EH (cell line): ENCODE measurements at regions not wholly inside any gene's neighbourhood (a gene's known extent, or its start where the extent isn't known, plus 50 kb on each side); places are given as distances from the start of the nearest gene placed in this dataset.
A peak's percentile ranks its signal among the peaks of the same experiment; 100 is the strongest.
"Not testable (repeated sequence)": the region's sequence is repeated elsewhere in the genome, so short reads cannot be mapped to it uniquely, and the experiment has no call there.

Experiments used
- DNase-seq: peaks from one replicate; pipeline ENCODE4 v3.0.0-alpha.2; 2015; ENCODE audit warnings: low read depth

DNA sequence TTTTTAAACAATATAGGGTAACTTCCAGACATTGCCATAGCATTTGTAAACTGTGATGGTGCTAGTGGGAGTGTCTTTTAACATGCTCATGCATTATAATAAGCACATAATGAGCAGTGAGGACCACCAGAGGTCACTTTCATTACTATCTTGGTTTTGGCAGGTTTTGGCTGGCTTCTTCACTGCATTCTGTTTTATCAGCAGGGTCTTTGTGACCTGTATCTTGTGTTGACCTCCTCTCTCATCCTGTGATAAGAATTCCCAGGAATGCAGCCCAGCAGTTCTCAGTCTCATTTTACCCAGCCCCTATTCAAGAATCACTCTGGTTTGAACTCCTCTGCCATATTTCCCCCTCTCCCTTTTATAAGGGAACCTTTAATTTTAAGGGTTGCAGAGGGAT lies 91.3 kb downstream of the ZNF467 start:
- no peak for DNase-seq

DNA sequence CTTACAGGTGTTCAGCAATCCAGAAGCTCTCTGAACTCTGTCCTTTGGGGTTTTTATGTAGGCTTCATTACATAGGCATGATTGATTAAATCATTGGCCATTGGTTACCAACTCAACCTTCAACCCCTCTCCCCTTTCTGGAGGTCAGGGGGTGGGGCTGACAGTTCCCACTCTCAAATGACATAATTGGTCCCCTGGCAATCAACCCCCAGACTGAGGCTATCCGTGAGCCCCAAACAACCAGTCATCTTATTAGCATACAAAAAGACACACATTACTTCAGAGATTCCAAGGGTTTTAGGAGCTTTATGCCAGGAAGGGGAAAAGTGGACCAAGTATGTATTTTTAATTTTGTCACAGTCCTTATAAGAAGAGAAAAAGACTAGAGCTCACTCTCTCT lies 92.1 kb downstream of the ZNF467 start:
- DNase-seq: no peak

DNA sequence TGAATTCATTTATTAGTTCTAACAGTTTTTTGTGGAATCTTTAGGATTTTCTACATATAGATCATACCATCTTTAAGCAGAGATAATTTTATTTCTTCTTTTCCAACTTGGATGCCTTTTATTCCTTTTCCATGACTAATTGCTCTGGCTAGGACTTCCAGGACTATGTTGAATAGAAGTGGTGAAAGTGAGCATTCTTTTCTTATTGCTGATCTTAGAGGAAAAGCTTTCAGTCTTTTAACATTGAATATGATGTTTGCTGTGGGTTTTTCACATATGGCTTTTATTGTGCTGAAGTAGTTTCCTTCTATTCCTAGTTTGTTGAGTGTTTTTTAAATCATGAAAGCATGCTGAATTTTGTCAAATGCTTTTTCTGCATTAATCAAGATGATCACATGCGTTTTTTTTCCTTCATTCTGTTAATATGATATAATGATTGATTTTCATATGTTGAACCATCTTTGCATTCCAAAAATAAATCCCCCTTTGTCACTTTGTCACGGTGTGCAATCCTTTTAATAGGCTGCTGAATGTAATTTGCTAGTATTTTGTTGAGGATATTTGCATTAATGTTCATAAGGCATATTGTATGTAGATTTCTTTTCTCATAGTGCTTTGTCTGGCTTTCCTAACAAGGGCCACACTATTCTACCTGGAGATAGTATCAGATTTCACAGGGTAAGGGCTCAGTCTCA lies 92.9 kb downstream of the ZNF467 start:
- peak; percentile 62 for DNase-seq

DNA sequence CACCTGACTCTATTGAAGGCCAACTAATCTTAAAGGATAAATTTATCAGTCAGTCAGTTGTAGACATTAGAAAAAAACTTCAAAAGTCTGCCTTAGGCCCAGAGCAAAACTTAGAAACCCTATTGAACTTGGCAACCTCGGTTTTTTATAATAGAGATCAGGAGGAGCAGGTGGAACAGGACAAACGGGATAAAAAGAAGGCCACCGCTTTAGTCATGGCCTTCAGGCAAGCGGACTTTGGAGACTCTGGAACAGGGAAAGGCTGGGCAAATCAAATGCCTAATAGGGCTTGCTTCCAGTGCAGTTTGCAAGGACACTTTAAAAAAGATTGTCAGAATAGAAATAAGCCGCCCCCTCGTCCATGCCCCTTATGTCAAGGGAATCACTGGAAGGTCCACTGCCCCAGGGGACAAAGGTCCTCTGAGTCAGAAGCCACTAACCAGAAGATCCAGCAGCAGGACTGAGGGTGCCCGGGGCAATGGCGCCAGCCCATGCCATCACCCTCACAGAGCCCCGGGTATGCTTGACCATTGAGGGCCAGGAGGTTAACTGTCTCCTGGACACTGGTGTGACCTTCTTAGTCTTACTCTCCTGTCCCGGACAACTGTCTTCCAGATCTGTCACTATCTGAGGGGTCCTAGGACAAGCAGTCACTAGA lies 98.5 kb downstream of the ZNF467 start:
- DNase-seq: not testable (repeated sequence)

DNA sequence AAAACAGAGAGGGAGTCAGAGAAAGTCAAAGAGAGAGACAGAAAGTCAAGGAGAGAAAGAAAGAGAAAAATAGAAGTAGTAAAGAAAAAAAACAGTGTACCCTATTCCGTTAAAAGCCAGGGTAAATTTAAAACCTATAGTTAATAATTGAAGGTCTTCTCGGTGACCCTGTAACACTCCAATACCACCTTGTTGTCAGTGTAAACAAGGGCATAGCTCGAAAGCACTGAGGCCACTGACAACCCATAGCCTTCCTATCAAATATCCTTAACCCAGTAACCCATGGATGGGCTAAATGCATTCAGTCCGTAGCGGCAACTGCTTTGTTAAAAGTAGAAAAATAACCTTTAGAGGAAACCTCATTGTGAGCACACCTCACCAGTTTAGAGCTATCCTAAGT lies 100.4 kb downstream of the ZNF467 start:
- DNase-seq: no peak

DNA sequence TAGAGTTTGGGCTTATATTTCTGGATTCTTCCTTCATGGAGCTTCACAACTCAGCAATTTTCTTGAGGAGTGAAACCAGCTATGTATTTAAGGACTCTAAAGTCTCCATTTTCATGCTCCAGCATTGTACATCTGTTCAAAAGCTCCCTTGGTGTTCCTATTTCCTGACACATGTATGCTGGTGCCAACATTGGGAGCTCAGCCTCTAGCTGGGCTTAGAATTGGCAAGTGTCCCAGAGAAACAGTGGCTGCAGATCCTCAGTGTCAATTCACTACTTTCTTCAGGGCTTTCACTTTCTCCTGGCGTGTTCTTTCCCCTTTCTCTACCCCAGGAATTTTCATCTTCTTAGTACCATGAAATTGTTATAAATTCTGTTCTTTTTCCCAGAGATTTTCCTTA lies 103.1 kb downstream of the ZNF467 start:
- peak; percentile 65 for DNase-seq

DNA sequence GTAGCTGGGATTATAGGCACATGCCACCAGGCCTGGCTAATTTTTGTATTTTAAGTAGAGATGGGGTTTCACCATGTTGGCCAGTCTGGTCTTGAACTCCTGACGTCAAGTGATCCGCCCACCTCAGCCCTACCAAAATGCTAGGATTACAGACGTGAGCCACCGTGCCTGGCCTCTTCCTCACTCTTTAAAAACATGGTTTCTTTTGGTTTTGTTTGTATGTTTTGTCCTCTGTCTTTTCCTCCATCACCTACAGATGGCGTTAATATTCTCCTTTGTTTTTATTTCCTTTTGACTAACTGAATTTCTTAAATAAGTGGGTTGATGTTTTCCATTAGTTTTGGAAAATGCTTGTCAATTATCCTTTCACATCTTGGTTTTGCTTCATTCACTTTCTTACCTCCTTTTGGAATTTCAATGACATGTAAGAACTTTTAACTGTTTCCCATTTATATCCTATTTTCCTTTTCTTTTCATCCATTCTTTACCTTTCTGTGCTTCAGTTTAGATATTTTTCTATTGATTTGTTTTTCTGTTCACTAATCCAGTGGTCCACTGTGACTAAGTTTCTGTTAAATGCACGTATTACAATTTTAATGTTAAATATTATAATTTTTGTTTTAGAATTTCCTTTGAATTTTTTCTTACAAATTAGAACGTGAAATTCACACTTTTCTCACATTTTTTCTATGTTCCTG lies 104.1 kb downstream of the ZNF467 start:
- peak; percentile 29 for DNase-seq

DNA sequence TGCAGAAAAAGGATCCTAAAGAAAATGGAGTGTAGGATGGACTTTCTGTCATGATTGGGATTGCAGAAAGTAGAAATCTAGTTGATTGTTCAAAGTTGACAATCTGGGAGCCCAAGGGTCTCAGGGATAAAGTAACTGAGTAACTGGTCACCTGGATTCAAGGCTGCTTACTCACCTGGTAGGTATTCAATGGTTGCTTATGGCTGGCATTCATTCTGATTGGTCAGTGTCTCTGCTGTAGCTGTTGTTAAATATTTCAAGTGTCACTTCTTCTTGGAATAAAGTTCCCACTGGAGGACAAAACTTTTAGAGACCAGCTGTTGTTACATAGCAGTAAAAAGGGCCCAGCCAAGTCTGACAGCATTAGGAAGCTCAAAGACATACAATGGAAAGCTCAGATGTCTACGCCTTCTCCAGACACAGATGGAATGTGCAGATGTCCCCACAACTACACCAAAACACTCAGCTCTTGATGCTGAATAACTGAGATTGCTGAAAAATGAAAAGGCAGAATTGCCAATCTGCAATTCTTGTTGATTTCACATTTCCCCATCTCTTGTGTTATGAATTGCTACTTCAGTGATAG lies 106.9 kb downstream of the ZNF467 start:
- DNase-seq: no peak

DNA sequence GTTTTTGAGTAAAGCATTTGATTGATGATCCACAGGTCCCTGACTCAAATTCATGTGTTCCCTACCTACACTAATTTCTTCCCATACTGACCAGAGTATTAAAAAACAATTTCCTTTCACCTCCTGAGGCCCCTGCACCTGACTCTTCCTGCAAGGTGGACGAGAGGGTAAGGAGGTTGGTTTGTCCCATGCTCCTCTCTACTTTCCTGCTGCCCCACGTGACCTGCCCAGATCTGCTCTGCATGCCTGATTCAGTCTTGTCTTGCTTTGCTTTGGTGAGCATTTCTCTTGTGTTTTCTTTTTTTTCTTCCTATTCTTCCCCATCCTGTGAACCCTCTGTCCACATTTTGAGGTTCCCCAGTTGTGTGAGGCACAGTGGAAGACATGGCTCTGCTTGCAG lies 107.8 kb downstream of the ZNF467 start:
- not testable (repeated sequence) for DNase-seq

DNA sequence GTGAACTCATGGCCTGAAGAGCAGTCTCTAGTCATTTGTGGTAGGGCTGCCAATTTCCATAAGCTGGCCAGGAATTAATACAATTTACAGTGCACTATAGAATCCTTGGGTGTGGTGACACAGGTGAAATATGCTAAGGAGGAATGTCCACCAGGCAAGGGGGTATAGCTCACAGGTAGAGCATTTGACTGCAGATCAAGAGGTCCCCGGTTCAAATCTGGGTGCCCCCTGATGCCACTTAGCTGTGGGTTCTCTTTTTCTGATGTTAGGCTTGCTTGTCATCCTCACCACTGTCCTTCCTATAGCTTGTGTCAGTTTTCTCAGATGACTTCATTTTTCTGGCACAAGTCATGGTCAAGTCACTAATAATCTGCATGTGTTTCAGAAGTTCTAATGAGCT lies 108.7 kb downstream of the ZNF467 start:
- no peak for DNase-seq

DNA sequence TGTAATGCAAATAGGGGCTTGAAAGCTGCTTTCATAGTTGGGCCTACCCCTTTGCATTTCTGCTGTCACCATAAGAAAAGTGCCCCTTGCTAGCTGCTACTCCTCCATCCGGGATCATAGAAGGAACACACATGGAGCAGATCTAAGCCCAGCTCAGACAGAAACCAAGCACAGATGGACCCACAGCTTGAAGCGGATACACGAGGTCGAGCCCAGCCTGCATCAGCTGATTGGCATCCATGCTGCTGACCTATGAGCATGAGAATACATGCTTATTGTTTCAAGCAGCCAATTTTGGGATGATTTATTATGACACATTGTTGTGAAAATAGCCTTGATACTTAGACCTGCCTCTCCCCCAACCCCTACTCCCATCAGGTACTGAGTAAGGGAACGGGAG lies 109.2 kb downstream of the ZNF467 start:
- DNase-seq: no peak

DNA sequence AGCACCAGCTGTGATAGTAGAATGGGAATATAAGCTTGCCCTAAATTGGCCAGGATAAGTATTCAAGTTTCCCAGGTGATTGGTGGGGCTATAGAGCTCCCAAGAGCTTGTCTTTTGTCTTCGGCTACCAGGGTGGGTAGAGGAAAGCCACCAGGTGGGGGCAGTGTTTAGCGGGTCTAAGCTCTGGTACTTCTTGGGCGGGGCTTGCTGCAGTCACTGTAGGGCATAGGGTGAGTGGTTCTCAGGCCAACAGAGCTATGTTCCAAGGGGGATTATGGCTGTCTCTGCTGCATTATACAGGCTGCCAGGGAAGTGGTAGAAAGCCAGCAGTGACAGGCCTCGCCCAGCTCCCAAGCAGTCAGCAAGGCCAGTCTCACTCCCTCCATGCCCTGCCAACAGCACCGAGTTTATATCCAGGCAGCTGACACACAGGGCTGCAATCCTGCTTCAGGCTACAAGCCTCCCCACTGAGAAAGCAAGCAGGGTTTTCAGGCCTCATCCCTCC lies 110.7 kb downstream of the ZNF467 start:
- peak; percentile 61 for DNase-seq

DNA sequence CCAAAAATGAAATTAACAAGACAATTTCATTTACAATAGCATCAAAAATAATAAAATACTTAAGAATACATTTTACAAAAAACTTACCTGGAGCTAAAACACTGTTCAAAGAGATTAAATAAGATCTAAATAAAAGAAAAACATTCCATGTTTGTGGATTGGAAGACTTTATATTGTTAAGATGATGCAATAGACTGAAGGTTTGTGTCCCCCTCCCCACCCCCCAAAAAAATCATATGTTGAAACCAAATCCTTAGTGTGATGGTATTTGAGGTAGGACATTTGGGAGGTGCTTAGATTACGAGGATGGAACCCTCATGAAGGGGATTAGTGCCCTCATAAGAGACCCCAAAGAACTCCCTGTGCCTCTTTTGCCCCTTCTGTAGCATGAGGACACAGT lies 117.6 kb downstream of the ZNF467 start:
- no peak for DNase-seq

DNA sequence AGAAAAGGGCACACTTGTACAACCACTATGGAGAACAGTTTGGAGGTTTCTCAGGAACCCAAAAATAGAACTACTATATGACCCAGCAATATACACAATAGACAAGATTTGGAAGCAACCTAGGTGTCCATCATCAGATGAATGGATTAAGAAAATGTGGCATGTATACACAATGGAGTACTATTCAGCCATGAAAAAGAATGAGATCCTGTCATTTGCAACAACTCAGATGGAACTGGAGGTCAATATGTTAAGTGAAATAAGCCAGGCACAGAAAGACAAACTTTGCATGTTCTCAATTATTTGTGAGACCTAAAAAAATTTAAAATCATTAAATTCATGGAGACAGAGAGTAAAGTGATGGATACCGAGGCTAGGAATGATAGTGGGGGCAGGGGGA lies 118.8 kb downstream of the ZNF467 start:
- no peak for DNase-seq

DNA sequence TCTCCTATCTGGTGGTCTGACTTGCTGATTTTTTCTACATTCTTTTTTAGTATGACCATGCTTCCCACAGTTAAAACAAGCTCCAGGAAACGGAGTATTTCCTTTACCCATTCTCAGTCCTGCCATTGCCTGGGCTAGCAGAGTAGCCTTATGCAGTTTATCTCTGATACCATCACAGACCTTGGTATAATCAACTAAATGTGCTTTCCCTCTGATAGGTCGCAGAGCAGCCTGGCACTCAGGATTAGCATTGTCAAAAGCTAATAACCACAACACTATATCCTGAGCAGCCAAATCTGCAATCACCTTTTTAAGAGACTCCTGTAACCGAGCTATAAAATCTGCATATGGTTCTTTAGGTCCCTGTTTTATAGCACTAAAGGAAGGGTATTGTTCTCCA lies 123.2 kb downstream of the ZNF467 start:
- not testable (repeated sequence) for DNase-seq

DNA sequence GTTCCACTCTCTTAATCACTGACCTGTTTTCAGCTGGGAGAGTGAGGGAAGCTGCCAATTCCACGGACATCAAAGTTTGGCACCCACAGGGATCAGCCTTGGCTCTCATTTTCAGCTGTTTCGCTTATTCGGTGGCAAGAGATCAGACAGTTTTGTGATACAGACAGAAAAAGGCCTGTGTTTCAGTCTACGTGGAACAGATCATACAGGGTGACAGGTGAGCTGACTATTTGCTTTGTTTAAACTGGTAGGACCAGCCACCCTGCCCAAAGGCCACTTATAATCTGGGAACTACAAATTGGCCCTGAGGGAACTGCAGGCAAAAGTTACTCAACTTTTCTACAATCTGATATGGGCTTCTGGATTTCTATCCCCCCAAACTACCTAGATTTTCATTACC lies 128.6 kb downstream of the ZNF467 start:
- no peak for DNase-seq

DNA sequence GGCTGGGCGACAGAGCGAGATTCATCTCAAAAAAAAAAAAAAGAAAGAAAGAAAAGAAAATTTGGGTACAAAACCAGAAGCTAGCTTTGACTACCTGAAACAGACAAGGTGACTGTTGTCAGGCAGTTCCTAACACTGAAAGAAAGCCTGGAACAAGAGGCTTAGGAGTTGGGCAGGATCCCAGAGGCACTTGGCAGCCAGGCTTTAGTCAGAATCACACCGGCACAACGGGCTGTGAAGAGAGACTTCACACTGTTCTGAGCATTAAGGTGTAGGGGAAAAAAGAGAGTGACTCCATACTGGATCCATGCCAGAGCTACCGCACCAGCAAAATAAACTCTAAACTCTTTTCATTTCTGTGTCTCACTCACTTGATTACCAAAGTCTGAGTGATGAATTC lies 130.8 kb downstream of the ZNF467 start:
- no peak for DNase-seq

DNA sequence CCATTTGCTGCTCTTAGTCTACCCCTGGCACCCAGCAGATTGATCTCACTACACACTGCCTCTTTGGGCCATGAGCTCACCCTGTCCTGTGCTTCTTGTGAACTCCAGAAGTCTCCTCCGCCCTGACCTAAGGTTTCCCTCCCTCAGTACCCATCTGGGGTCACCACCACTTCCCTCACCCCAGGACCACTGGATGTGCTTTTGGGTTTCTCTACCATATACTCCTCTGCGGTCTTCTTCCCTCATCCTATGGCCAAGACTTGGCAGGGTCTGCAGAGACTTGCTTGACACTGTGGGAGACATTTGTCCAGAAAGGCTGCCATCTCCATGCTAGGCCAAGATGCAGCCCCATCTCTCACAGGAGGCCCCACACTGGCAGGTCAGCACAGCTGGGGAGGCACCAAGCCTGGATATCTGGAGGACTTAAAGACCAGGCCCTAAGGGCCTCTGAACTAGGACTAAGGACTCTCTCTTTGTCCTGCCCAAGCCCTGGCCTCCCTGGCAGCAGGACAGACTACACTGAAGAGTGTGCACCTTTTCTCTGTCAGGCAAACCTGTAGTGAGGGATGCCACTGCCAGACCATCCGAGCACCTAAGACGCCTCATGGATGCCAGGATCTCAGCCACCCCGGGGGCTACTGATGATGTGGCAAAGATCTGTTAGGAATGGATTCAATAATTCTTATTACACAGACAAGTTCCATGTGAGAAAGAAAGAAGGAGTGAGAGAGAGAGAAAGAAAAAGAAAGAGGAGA lies 134.6 kb downstream of the ZNF467 start:
- DNase-seq: no peak

DNA sequence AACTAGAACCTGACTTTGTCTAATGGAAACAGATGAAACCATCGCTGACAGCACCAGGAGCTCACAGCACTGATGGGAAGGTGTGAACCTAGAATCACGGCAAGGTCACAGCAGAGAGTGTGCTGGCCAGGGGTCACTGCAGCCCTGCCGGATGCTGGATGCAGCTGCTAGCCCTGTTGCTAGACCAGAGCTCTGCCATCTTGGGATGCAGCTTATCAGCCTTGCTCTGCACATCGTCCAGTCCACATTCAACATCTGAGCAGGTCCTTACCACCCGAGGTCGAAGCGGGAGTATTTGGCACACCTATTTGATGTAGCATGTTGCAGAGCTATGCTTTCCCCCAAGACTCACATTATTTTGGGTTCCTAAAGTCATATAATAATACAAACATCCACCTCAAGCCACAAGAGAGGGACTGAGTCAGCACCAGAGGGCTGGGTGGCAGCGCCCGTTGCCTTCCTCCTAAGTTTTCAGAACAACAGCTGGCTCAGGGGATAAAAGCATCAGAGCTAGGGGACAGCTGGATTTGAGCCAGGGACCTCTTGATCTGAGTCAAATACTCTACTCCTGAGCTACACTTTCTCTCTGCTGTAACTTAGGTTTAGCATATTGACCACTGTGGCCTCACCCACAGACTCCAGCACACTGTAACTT lies 135.3 kb downstream of the ZNF467 start:
- no peak for DNase-seq

DNA sequence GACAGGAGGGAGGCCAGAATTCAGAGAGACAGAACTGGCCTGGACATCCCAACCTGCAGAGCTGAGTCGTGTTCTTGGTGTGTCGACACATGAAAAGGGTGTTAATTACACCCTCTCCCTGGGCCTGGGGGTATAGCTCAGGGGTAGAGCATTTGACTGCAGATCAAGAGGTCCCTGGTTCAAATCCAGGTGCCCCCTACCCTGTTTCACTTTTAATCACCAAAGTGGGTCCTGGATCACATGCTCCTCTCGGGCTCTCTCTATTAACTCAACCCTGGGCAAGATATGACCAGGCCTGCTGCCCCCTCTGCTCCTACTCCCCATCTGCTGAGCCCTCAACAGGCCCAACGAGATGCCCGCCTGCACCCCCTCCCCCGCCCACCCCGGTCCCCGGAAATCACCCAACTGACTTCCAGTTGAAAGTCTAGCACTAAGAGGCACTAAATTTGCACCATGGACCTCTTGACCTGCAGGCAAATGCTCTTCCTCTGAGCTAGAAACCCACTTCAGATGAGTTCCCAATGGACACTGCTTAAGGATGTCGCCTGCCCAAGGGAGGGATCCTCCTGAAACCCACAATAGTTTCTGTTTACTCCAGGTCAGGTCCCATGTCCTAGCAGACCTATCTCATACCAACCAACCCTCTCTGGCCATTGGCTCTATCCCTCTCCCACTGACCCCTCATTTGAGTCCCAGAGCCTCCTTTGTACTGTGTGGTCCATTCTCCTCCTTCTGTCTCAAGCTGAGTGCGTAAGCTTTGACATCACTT lies 137.6 kb downstream of the ZNF467 start:
- DNase-seq: no peak
